ENCODE measurements at regions not wholly inside any gene's neighbourhood (a gene's known extent, or its start where the extent isn't known, plus 50 kb on each side); places are given as distances from the start of the nearest gene placed in this dataset.

GRCh38 chr17:83178533-83179304 lies 99.3 kb downstream of the METRNL start:
- no peak for DNase-seq (ENCODE audit: low spot score)

- DNase-seq (ENCODE audit: low spot score): peak; percentile 57
These were observed 100.0 kb downstream of the METRNL start for GRCh38 chr17:83179374-83179773.

- no peak for DNase-seq (ENCODE audit: low spot score)
These were observed 100.4 kb downstream of the METRNL start for GRCh38 chr17:83179811-83180210.

GRCh38 chr17:83180264-83180995 lies 101.0 kb downstream of the METRNL start:
- no peak for DNase-seq (ENCODE audit: low spot score)

- no peak for DNase-seq (ENCODE audit: low spot score)
These were observed 101.6 kb downstream of the METRNL start for GRCh38 chr17:83180996-83181481.

GRCh38 chr17:83181991-83182619 lies 102.7 kb downstream of the METRNL start:
- no peak for DNase-seq (ENCODE audit: low spot score)

GRCh38 chr17:83182620-83183101 lies 103.3 kb downstream of the METRNL start:
- DNase-seq (ENCODE audit: low spot score): no peak

GRCh38 chr17:83183145-83183948 lies 103.9 kb downstream of the METRNL start:
- DNase-seq (ENCODE audit: low spot score): no peak

- no peak for DNase-seq (ENCODE audit: low spot score)
These were observed 104.6 kb downstream of the METRNL start for GRCh38 chr17:83183951-83184506.

GRCh38 chr17:83185023-83186002 lies 105.9 kb downstream of the METRNL start:
- DNase-seq (ENCODE audit: low spot score): no peak

- DNase-seq (ENCODE audit: low spot score): no peak
These were observed 106.8 kb downstream of the METRNL start for GRCh38 chr17:83186226-83186625.

GRCh38 chr17:83186751-83187421 lies 107.5 kb downstream of the METRNL start:
- DNase-seq (ENCODE audit: low spot score): no peak

- no peak for DNase-seq (ENCODE audit: low spot score)
These were observed 108.4 kb downstream of the METRNL start for GRCh38 chr17:83187782-83188311.

- no peak for DNase-seq (ENCODE audit: low spot score)
These were observed 109.9 kb downstream of the METRNL start for GRCh38 chr17:83189044-83190003.

- DNase-seq (ENCODE audit: low spot score): no peak
These were observed 110.6 kb downstream of the METRNL start for GRCh38 chr17:83190004-83190385.

- DNase-seq (ENCODE audit: low spot score): no peak
These were observed 111.4 kb downstream of the METRNL start for GRCh38 chr17:83190601-83191387.

- no peak for DNase-seq (ENCODE audit: low spot score)
These were observed 112.2 kb downstream of the METRNL start for GRCh38 chr17:83191388-83192160.
